HG03066 (cell line): ENCODE measurements at regions not wholly inside any gene's neighbourhood (a gene's known extent, or its start where the extent isn't known, plus 50 kb on each side); places are given as distances from the start of the nearest gene placed in this dataset.
"Not testable (repeated sequence)": the region's sequence is repeated elsewhere in the genome, so short reads cannot be mapped to it uniquely, and the experiment has no call there.

Source experiments
- ATAC-seq: cut with Tn5 transposase; IDR thresholded peaks from one replicate; pipeline ENCODE4 v1.9.1; 2021; ENCODE audit warnings: low read depth; ENCODE audit not compliant: unreplicated experiment

GRCh38 chr6:153442749-153443148 lies 311.7 kb upstream of the RGS17 start:
- not testable (repeated sequence) for ATAC-seq

- ATAC-seq, result no peak
These were observed 311.0 kb upstream of the RGS17 start for GRCh38 chr6:153442096-153442495.

GRCh38 chr6:153437193-153437592 lies 306.1 kb upstream of the RGS17 start:
- no peak for ATAC-seq

GRCh38 chr6:153436351-153436750 lies 305.3 kb upstream of the RGS17 start:
- ATAC-seq, result no peak

GRCh38 chr6:153435787-153436186 lies 304.7 kb upstream of the RGS17 start:
- ATAC-seq, result no peak

GRCh38 chr6:153425536-153425935 lies 294.5 kb upstream of the RGS17 start:
- ATAC-seq, result no peak

- ATAC-seq, result no peak
These were observed 293.8 kb upstream of the RGS17 start for GRCh38 chr6:153424719-153425400.

GRCh38 chr6:153412519-153412918 lies 281.4 kb upstream of the RGS17 start:
- no peak for ATAC-seq

- ATAC-seq, result no peak
These were observed 280.1 kb upstream of the RGS17 start for GRCh38 chr6:153411070-153411648.

GRCh38 chr6:153405931-153406330 lies 274.8 kb upstream of the RGS17 start:
- ATAC-seq, result no peak

GRCh38 chr6:153401751-153402150 lies 270.7 kb upstream of the RGS17 start:
- ATAC-seq, result no peak

GRCh38 chr6:153392156-153392555 lies 261.1 kb upstream of the RGS17 start:
- no peak for ATAC-seq

- ATAC-seq, result no peak
These were observed 242.8 kb upstream of the RGS17 start for GRCh38 chr6:153373869-153374268.

GRCh38 chr6:153368131-153368530 lies 237.0 kb upstream of the RGS17 start:
- ATAC-seq, result no peak

GRCh38 chr6:153367021-153367420 lies 235.9 kb upstream of the RGS17 start:
- ATAC-seq, result no peak

- no peak for ATAC-seq
These were observed 226.3 kb upstream of the RGS17 start for GRCh38 chr6:153357391-153357790.

GRCh38 chr6:153340568-153340967 lies 209.5 kb upstream of the RGS17 start:
- ATAC-seq, result no peak

- ATAC-seq, result no peak
These were observed 203.0 kb upstream of the RGS17 start for GRCh38 chr6:153334121-153334520.

- not testable (repeated sequence) for ATAC-seq
These were observed 200.1 kb upstream of the RGS17 start for GRCh38 chr6:153331221-153331620.

GRCh38 chr6:153328194-153328593 lies 197.1 kb upstream of the RGS17 start:
- no peak for ATAC-seq

GRCh38 chr6:153325661-153326060 lies 194.6 kb upstream of the RGS17 start:
- ATAC-seq, result no peak

GRCh38 chr6:153312634-153313033 lies 181.6 kb upstream of the RGS17 start:
- peak; percentile 65 for ATAC-seq
